Hepatocyte (in vitro differentiated cells): ENCODE measurements at regions not wholly inside any gene's neighbourhood (a gene's known extent, or its start where the extent isn't known, plus 50 kb on each side); places are given as distances from the start of the nearest gene placed in this dataset.

ENCODE experiments used
- DNase-seq: peaks from one replicate; pipeline ENCODE4 v3.0.0-alpha.2; 2016; ENCODE audit warnings: low spot score
- H2AFZ ChIP-seq: fragments of 200-600 bp; sonication (generic); 2 replicates; pipeline ENCODE4 v1.6.0; 2016; ENCODE audit warnings: antibody characterized with exemption, mild to moderate bottlenecking
- H3K27ac ChIP-seq: fragments of 200-600 bp; sonication (generic); 2 replicates; pipeline ENCODE4 v1.5.1; 2016; ENCODE audit warnings: mild to moderate bottlenecking
- H3K27me3 ChIP-seq: fragments of 200-600 bp; sonication (generic); 2 replicates; pipeline ENCODE4 v1.6.1; 2016
- H3K36me3 ChIP-seq: fragments of 200-600 bp; sonication (generic); replicated peaks from 2 replicates; pipeline ENCODE4 v1.5.1; 2016; ENCODE audit warnings: low read depth; ENCODE audit not compliant: insufficient read depth
- H3K4me1 ChIP-seq: fragments of 200-600 bp; sonication (generic); 2 replicates; pipeline ENCODE4 v1.5.1; 2016; ENCODE audit warnings: mild to moderate bottlenecking, moderate library complexity; ENCODE audit not compliant: insufficient read depth
- H3K4me2 ChIP-seq: fragments of 200-600 bp; sonication (generic); 2 replicates; pipeline ENCODE4 v1.6.0; 2016
- H3K4me3 ChIP-seq: fragments of 200-600 bp; sonication (generic); 2 replicates; pipeline ENCODE4 v1.5.1; 2016; ENCODE audit warnings: mild to moderate bottlenecking
- H3K79me2 ChIP-seq: fragments of 200-600 bp; sonication (generic); 2 replicates; pipeline ENCODE4 v1.6.0; 2017; ENCODE audit warnings: mild to moderate bottlenecking
- H3K9me2 ChIP-seq: fragments of 200-600 bp; sonication (generic); replicated peaks from 2 replicates; pipeline ENCODE4 v1.6.0; 2017; ENCODE audit warnings: mild to moderate bottlenecking; ENCODE audit not compliant: insufficient read depth
- H3K9me3 ChIP-seq: fragments of 200-600 bp; sonication (generic); 2 replicates; pipeline ENCODE4 v1.5.1; 2016; ENCODE audit warnings: low read depth, mild to moderate bottlenecking
- H4K20me1 ChIP-seq: fragments of 200-600 bp; sonication (generic); 2 replicates; pipeline ENCODE4 v1.6.0; 2016; ENCODE audit warnings: mild to moderate bottlenecking; ENCODE audit not compliant: insufficient read depth, poor library complexity, severe bottlenecking
- EZH2 ChIP-seq: fragments of 200-600 bp; sonication (generic); IDR thresholded peaks from 2 replicates; pipeline ENCODE4 v1.6.1; 2016; ENCODE audit warnings: antibody characterized with exemption, mild to moderate bottlenecking, borderline replicate concordance
- EZH2phosphoT487 ChIP-seq: fragments of 200-600 bp; sonication (generic); IDR thresholded peaks from one replicate; pipeline ENCODE4 v1.6.1; 2018; ENCODE audit warnings: antibody characterized with exemption, mild to moderate bottlenecking, low read depth, moderate library complexity; ENCODE audit not compliant: unreplicated experiment, severe bottlenecking
- WGBS: methylation state at CpG from one replicate; pipeline ENCODE4 v1.1.6; 2016; ENCODE audit warnings: low lambda C conversion rate; ENCODE audit errors: missing lambda C conversion rate; 5-methylcytosine and 5-hydroxymethylcytosine counted together
- TF ChIP-seq, protein P1 (sequence below): fragments of 200-600 bp; sonication (generic); IDR thresholded peaks from 2 replicates; pipeline ENCODE4 v1.5.1; 2016; ENCODE audit warnings: antibody characterized with exemption, mild to moderate bottlenecking; ENCODE audit not compliant: poor library complexity

DNA sequence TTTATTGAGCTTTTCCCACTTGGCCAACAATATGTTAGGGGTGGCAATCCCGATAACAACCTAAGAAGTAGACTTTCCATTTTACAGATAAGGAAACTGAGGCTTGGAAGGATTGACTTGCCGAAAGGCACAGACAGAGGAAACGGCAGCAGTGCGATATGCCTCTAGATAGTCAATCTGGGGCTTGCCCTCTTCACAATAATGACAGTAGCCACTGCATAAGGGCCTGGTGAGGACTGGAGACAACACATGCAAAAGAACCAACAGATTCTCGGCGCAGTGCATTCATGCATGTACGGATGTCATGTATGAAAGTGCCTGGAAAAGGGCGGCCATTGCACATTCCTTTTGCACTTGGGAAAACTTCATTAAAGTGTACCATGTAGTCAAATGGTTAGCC is 811.2 kb downstream of the RNF144A start:
- Histone ChIP-seq H3K36me3 (no peaks in the 10 kb centered on the region), H4K20me1 (no peaks in the 10 kb centered on the region), H3K27ac (no peak overlapping the region), H3K79me2 (no peaks in the 10 kb centered on the region), H3K4me3 (no peak overlapping the region), H3K4me2 (no peak overlapping the region), H3K4me1 (peaks cover 6% of the 10 kb centered on the region), H3K27me3 (no peaks in the 10 kb centered on the region), H3K9me3 (no peaks in the 10 kb centered on the region), H3K9me2 (no peaks in the 10 kb centered on the region), H2AFZ (no peak overlapping the region)
- no peak for DNase-seq
- TF ChIP-seq EZH2 (no peak), EZH2phosphoT487 (no peak)
- TF ChIP-seq, protein P1, sequence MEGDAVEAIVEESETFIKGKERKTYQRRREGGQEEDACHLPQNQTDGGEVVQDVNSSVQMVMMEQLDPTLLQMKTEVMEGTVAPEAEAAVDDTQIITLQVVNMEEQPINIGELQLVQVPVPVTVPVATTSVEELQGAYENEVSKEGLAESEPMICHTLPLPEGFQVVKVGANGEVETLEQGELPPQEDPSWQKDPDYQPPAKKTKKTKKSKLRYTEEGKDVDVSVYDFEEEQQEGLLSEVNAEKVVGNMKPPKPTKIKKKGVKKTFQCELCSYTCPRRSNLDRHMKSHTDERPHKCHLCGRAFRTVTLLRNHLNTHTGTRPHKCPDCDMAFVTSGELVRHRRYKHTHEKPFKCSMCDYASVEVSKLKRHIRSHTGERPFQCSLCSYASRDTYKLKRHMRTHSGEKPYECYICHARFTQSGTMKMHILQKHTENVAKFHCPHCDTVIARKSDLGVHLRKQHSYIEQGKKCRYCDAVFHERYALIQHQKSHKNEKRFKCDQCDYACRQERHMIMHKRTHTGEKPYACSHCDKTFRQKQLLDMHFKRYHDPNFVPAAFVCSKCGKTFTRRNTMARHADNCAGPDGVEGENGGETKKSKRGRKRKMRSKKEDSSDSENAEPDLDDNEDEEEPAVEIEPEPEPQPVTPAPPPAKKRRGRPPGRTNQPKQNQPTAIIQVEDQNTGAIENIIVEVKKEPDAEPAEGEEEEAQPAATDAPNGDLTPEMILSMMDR, result no peak
- 98% methylated on average over 8 of the region's 8 CpGs for WGBS

DNA sequence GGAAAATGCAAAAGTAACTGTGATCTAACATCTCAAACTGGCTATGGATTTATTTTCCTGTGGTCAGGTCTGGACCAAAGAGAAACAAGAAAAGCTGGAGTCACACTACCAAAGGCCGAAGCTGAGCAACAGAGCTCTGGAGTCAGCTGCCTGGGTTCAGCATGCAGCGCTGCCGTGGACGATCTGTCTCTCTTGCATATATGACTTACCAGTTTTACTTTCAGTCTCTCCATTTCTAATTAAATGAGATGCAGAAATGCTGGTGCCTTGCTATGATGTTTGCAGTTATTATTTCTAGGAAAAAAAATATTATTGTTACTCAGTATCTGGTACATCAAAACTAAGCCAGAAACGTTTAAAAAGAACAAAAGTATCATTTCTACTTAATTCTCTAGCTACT is 813.2 kb downstream of the RNF144A start:
- no peak for DNase-seq
- Histone ChIP-seq H3K4me3 (no peak overlapping the region), H2AFZ (no peak overlapping the region), H3K27me3 (no peaks in the 10 kb centered on the region), H4K20me1 (no peaks in the 10 kb centered on the region), H3K9me3 (no peaks in the 10 kb centered on the region), H3K4me2 (no peak overlapping the region), H3K9me2 (no peaks in the 10 kb centered on the region), H3K4me1 (peaks cover under 1% of the 10 kb centered on the region), H3K79me2 (no peaks in the 10 kb centered on the region), H3K36me3 (no peaks in the 10 kb centered on the region), H3K27ac (no peak overlapping the region)
- TF ChIP-seq, protein P1, result no peak
- TF ChIP-seq EZH2phosphoT487 (no peak), EZH2 (no peak)
- 82% methylated on average over 5 of the region's 5 CpGs for WGBS

DNA sequence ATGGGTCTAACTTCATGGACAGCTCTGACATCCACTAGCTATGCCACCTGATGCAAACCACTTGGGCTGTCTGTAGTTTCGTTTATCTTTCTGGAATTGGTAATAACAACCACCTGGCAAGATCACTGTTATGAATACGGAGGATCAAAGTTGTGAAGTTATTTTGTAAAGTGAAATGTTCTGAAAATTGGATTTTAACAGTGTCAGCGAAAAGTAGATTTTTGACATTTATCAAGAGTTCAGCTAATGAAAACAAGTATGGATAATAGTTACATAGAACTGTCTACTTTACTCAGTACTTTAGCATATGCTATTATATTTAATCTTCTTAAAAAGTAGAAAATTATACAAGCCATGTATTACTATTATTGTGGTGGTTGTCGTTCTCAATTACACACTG is 813.8 kb downstream of the RNF144A start:
- H3K9me2 ChIP-seq, result no peaks in the 10 kb centered on the region
- no peaks in the 10 kb centered on the region for H4K20me1 ChIP-seq
- H3K79me2 ChIP-seq, result no peaks in the 10 kb centered on the region
- H3K27me3 ChIP-seq, result no peaks in the 10 kb centered on the region
- H2AFZ ChIP-seq, result no peak overlapping the region
- DNase-seq, result no peak
- no peaks in the 10 kb centered on the region for H3K9me3 ChIP-seq
- TF ChIP-seq, protein P1, result no peak
- H3K4me3 ChIP-seq, result no peak overlapping the region
- no peaks in the 10 kb centered on the region for H3K36me3 ChIP-seq
- WGBS, result 74% methylated on average over 4 of the region's 4 CpGs
- no peak overlapping the region for H3K4me2 ChIP-seq
- no peak overlapping the region for H3K27ac ChIP-seq
- H3K4me1 ChIP-seq, result no peaks in the 10 kb centered on the region

DNA sequence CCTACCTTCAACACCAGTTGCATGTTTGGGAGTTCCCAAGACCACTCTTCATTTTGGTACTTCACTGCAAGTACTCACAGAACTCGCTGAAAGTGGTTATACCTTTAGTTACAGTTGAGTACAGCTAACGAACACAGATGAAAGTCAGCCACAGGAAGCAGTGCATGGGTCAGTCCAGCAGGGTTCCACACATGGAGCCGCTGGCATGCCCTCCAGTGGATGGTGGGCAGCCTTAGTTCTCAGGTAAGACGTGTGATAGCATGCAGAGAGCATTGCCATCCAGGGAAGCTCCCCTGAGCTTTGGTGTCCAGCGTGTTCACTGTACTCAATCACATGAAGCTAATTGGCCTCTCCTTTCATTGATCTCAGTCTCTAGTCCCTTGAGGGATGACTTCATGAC is 815.3 kb downstream of the RNF144A start:
- no peaks in the 10 kb centered on the region for H3K4me1 ChIP-seq
- WGBS, result 77% methylated on average over 5 of the region's 5 CpGs
- H3K4me3 ChIP-seq, result no peak overlapping the region
- H3K27ac ChIP-seq, result no peak overlapping the region
- H3K36me3 ChIP-seq, result no peaks in the 10 kb centered on the region
- no peaks in the 10 kb centered on the region for H3K9me3 ChIP-seq
- H2AFZ ChIP-seq, result no peak overlapping the region
- H4K20me1 ChIP-seq, result no peaks in the 10 kb centered on the region
- TF ChIP-seq, protein P1, result no peak
- TF ChIP-seq EZH2phosphoT487, result no peak
- no peak for TF ChIP-seq EZH2
- no peaks in the 10 kb centered on the region for H3K9me2 ChIP-seq
- no peak overlapping the region for H3K4me2 ChIP-seq
- H3K79me2 ChIP-seq, result no peaks in the 10 kb centered on the region
- no peaks in the 10 kb centered on the region for H3K27me3 ChIP-seq
- no peak for DNase-seq
